ENCODE measurements at regions not wholly inside any gene's neighbourhood (a gene's known extent, or its start where the extent isn't known, plus 50 kb on each side); places are given as distances from the start of the nearest gene placed in this dataset.

DNA sequence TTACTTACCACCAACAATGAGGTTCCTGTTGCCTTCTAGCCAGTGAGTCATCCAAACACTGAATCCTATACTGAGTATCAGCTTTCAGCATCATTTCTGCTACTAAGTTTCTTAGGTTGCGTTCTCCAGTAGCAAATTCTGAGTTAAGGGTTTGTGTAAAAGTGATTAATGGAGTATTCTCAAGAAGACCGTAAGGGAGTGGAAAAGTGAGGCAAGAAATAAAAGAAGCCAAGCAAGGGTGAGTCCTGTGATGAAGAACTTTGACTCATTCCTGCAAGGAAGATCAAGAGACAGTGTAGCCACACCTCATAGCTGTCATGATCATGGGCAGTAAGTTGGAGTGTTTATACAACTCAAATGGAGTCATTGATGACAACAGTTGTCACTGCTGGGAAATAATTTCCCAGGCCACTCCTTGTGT lies 446.2 kb downstream of the RAPGEF2 start:
- Histone ChIP-seq H3K36me3 (ENCODE audit: control insufficient read depth in 2 of 4, insufficient read depth in 4 of 4, low read length in 3 of 4) (no peaks in the 10 kb centered on the region), H3K4me1 (replicated peaks in 1 of 4; ENCODE audit: control insufficient read depth in 3 of 4, insufficient read depth in 4 of 4, low read length in 3 of 4) (no peaks in the 10 kb centered on the region), H3K14ac (ENCODE audit: insufficient read length) (no peak overlapping the region), H3K79me2 (ENCODE audit: control insufficient read depth in 1 of 2, insufficient read depth in 2 of 2, low read length in 2 of 2) (no peaks in the 10 kb centered on the region), H3K4ac (replicated peaks; ENCODE audit: insufficient read length, low read depth, low read length) (no peak overlapping the region), H4K20me1 (replicated peaks in 1 of 2; ENCODE audit: control insufficient read depth in 1 of 2, insufficient read depth in 2 of 2, low read length in 2 of 2) (no peaks in the 10 kb centered on the region), H3K9me3 (ENCODE audit: insufficient read depth in 2 of 2, low read depth in 1 of 2, low read length in 1 of 2) (no peaks in the 10 kb centered on the region), H3K79me1 (ENCODE audit: low read depth, low read length) (no peaks in the 10 kb centered on the region), H2AK5ac (ENCODE audit: low read depth, low read length) (no peak overlapping the region), H3K23me2 (ENCODE audit: low read depth, low read length) (no peaks in the 10 kb centered on the region), H4K5ac (ENCODE audit: insufficient read length, low read depth, low read length) (no peak overlapping the region), H4K91ac (replicated peaks; ENCODE audit: insufficient read length, low read length) (no peak overlapping the region), H3K4me3 (ENCODE audit: extremely low read depth in 1 of 4, insufficient read depth in 2 of 4, low read depth in 3 of 4, low read length in 4 of 4) (no peak overlapping the region), H2BK20ac (ENCODE audit: low read length) (no peak overlapping the region), H3K27ac (ENCODE audit: low read depth, low read length) (no peak overlapping the region), H4K8ac (ENCODE audit: extremely low read depth, insufficient read depth, low read length) (no peak overlapping the region), H3K23ac (ENCODE audit: insufficient read length) (no peak overlapping the region), H2BK5ac (ENCODE audit: low read depth, low read length) (no peak overlapping the region), H3K56ac (replicated peaks; ENCODE audit: insufficient read length, low read depth, low read length) (no peak overlapping the region), H2BK15ac (ENCODE audit: low read length) (no peak overlapping the region), H3K18ac (ENCODE audit: extremely low read depth, low read length) (no peak overlapping the region), H3K27me3 (replicated peaks in 1 of 4; ENCODE audit: control insufficient read depth in 3 of 4, extremely low read depth in 1 of 4, insufficient read depth in 3 of 4, low read length in 3 of 4) (no peaks in the 10 kb centered on the region), H2AFZ (ENCODE audit: low read length) (no peak overlapping the region), H2BK120ac (replicated peaks; ENCODE audit: low read depth, low read length) (no peak overlapping the region), H2BK12ac (ENCODE audit: low read depth, low read length) (no peak overlapping the region), H3K9ac (replicated peaks in 1 of 4; ENCODE audit: extremely low read depth in 1 of 4, low read depth in 3 of 4, low read length in 3 of 4) (no peak overlapping the region), H3K4me2 (ENCODE audit: insufficient read depth in 1 of 2, low read depth in 2 of 2, low read length in 2 of 2) (no peak overlapping the region)
- DNase-seq (ENCODE audit: low read depth in 1 of 2, low spot score in 2 of 2) (no peak), FAIRE-seq (no peak)
- WGBS, 2 experiments (ENCODE audit: extremely low coverage in 1 of 2, insufficient coverage in 1 of 2, insufficient read length in 1 of 2, insufficient replicate concordance in 2 of 2, low coverage in 1 of 2, low lambda C conversion rate in 2 of 2, missing lambda C conversion rate in 1 of 2): 93% methylated on average over 2 of the region's 2 CpGs; no CpG with 5 or more reads in 1 of the 2 experiments
- ChIA-PET POLR2A (ENCODE audit: partially characterized antibody) (no interaction called here), CTCF (ENCODE audit: partially characterized antibody) (no interaction called here)
- no peak for TF ChIP-seq JUND (IDR thresholded peaks at IDR 0.05; ENCODE audit: low read length)
- no peak for TF ChIP-seq BCL11A (IDR thresholded peaks at IDR 0.05; ENCODE audit: low read depth in 2 of 2, low read length in 2 of 2)
- TF ChIP-seq CEBPB (IDR thresholded peaks at IDR 0.05; ENCODE audit: low read depth, low read length): no peak
- no peak for TF ChIP-seq HDAC2 (IDR thresholded peaks at IDR 0.05; ENCODE audit: borderline replicate concordance in 1 of 2, low read depth in 2 of 2, low read length in 2 of 2)
- TF ChIP-seq CTBP2 (IDR thresholded peaks at IDR 0.05; ENCODE audit: borderline replicate concordance, insufficient read depth, insufficient read length, low read length): no peak
- TF ChIP-seq TEAD4 (IDR thresholded peaks at IDR 0.05; ENCODE audit: low read depth, low read length): no peak
- no peak for TF ChIP-seq PHF8 (conservative IDR thresholded peaks at IDR 0.05; ENCODE audit: low read depth, low read length)
- TF ChIP-seq RAD21 (IDR thresholded peaks at IDR 0.05 in 1 of 2, conservative IDR thresholded peaks at IDR 0.05 in 1 of 2; ENCODE audit: low read depth in 2 of 2, low read length in 2 of 2): no peak
- no peak for TF ChIP-seq RXRA (IDR thresholded peaks at IDR 0.05; ENCODE audit: insufficient read depth, low read depth, low read length)
- no peak for TF ChIP-seq RNF2 (IDR thresholded peaks at IDR 0.05; ENCODE audit: borderline replicate concordance, low read depth, low read length, missing control alignments, poor library complexity, severe bottlenecking)
- no peak for TF ChIP-seq NRF1 (IDR thresholded peaks at IDR 0.05; ENCODE audit: low read depth, low read length)
- TF ChIP-seq, protein P1, sequence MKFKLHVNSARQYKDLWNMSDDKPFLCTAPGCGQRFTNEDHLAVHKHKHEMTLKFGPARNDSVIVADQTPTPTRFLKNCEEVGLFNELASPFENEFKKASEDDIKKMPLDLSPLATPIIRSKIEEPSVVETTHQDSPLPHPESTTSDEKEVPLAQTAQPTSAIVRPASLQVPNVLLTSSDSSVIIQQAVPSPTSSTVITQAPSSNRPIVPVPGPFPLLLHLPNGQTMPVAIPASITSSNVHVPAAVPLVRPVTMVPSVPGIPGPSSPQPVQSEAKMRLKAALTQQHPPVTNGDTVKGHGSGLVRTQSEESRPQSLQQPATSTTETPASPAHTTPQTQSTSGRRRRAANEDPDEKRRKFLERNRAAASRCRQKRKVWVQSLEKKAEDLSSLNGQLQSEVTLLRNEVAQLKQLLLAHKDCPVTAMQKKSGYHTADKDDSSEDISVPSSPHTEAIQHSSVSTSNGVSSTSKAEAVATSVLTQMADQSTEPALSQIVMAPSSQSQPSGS (IDR thresholded peaks at IDR 0.05; ENCODE audit: low read length): no peak

Measured in H1 (cell line).